ENCODE measurements at regions not wholly inside any gene's neighbourhood (a gene's known extent, or its start where the extent isn't known, plus 50 kb on each side); places are given as distances from the start of the nearest gene placed in this dataset.
A peak's percentile ranks its signal among the peaks of the same experiment; 100 is the strongest.

- Histone ChIP-seq H3K4me2 (ENCODE audit: low read length) (peak overlapping the region; percentile 83), H3K27ac (ENCODE audit: low read depth, low read length) (peak overlapping the region; percentile 67), H3K27me3 (ENCODE audit: insufficient read depth, low read length) (peaks cover 5% of the 10 kb centered on the region), H3K9me3 (ENCODE audit: insufficient read depth, low read depth, low read length) (no peaks in the 10 kb centered on the region), H3K4me3 (ENCODE audit: insufficient read depth, low read depth, low read length) (no peak overlapping the region), H3K36me3 (ENCODE audit: insufficient read depth, low read length) (no peaks in the 10 kb centered on the region), H3K4me1 (ENCODE audit: insufficient read depth, low read length) (peaks cover 40% of the 10 kb centered on the region), H4K20me1 (ENCODE audit: insufficient read depth, low read length) (no peaks in the 10 kb centered on the region), H2AFZ (ENCODE audit: low read depth, low read length) (peak overlapping the region; percentile 24), H3K9ac (ENCODE audit: low read length) (peak overlapping the region; percentile 53), H3K79me2 (ENCODE audit: insufficient read depth, low read length) (no peaks in the 10 kb centered on the region)
- TF ChIP-seq EZH2 (IDR thresholded peaks at IDR 0.05; ENCODE audit: insufficient read depth, low read length) (no peak), CTCF (IDR thresholded peaks at IDR 0.05; ENCODE audit: insufficient read depth, low read depth, low read length) (no peak)
- no peak for FAIRE-seq
- Mint-ChIP-seq H3K9me3 (ENCODE audit: unreplicated experiment) (no peaks in the 10 kb centered on the region), H3K27me3 (ENCODE audit: low read depth, unreplicated experiment) (peaks cover 45% of the 10 kb centered on the region), H3K27ac (ENCODE audit: unreplicated experiment) (no peak overlapping the region), H3K4me1 (ENCODE audit: low read depth, unreplicated experiment) (peaks cover 16% of the 10 kb centered on the region), H3K4me3 (ENCODE audit: unreplicated experiment) (peak overlapping the region; percentile 34), H3K36me3 (ENCODE audit: low read depth, unreplicated experiment) (no peaks in the 10 kb centered on the region)
- peak; percentile 94 for DNase-seq (ENCODE audit: low read depth)
Measured at GRCh38 chr2:120566331-120567035, 169.2 kb upstream of the GLI2 start.

- Mint-ChIP-seq H3K36me3 (ENCODE audit: low read depth, unreplicated experiment) (no peaks in the 10 kb centered on the region), H3K9me3 (ENCODE audit: unreplicated experiment) (no peaks in the 10 kb centered on the region), H3K4me1 (ENCODE audit: low read depth, unreplicated experiment) (peaks cover 14% of the 10 kb centered on the region), H3K27ac (ENCODE audit: unreplicated experiment) (no peak overlapping the region), H3K4me3 (ENCODE audit: unreplicated experiment) (no peak overlapping the region), H3K27me3 (ENCODE audit: low read depth, unreplicated experiment) (peaks cover 47% of the 10 kb centered on the region)
- peak overlapping the region; percentile 36 for H3K9ac ChIP-seq (ENCODE audit: low read length)
- peak overlapping the region; percentile 67 for H3K27ac ChIP-seq (ENCODE audit: low read depth, low read length)
- H4K20me1 ChIP-seq (ENCODE audit: insufficient read depth, low read length) = no peaks in the 10 kb centered on the region
- FAIRE-seq (no peak), DNase-seq (ENCODE audit: low read depth) (no peak)
- H3K36me3 ChIP-seq (ENCODE audit: insufficient read depth, low read length) = no peaks in the 10 kb centered on the region
- H3K4me2 ChIP-seq (ENCODE audit: low read length) = peak overlapping the region; percentile 83
- no peak overlapping the region for H3K4me3 ChIP-seq (ENCODE audit: insufficient read depth, low read depth, low read length)
- no peaks in the 10 kb centered on the region for H3K79me2 ChIP-seq (ENCODE audit: insufficient read depth, low read length)
- H2AFZ ChIP-seq (ENCODE audit: low read depth, low read length) = peak overlapping the region; percentile 24
- peaks cover 11% of the 10 kb centered on the region for H3K27me3 ChIP-seq (ENCODE audit: insufficient read depth, low read length)
- TF ChIP-seq EZH2 (IDR thresholded peaks at IDR 0.05; ENCODE audit: insufficient read depth, low read length) = no peak
- TF ChIP-seq CTCF (IDR thresholded peaks at IDR 0.05; ENCODE audit: insufficient read depth, low read depth, low read length) = no peak
- peaks cover 40% of the 10 kb centered on the region for H3K4me1 ChIP-seq (ENCODE audit: insufficient read depth, low read length)
- no peaks in the 10 kb centered on the region for H3K9me3 ChIP-seq (ENCODE audit: insufficient read depth, low read depth, low read length)
Measured at GRCh38 chr2:120567128-120567527, 168.5 kb upstream of the GLI2 start.

Measured in astrocyte (in vitro differentiated cells and primary cell).